Cardiac muscle cell (in vitro differentiated cells and primary cell): ENCODE measurements at regions not wholly inside any gene's neighbourhood (a gene's known extent, or its start where the extent isn't known, plus 50 kb on each side); places are given as distances from the start of the nearest gene placed in this dataset.

ENCODE experiments used
- DNase-seq, 2 donors: peaks; one replicate each; pipeline versions ENCODE4 v3.0.0 to v3.0.0-alpha.2; 2010 to 2017; ENCODE audit warnings: low read depth in 1 of 2, low spot score in 1 of 2
- H3K27ac ChIP-seq: fragments of 200-600 bp; sonication (generic); 2 replicates; pipeline ENCODE4 v1.5.1; 2016
- H3K27me3 ChIP-seq: fragments of 200-600 bp; sonication (generic); 2 replicates; pipeline ENCODE4 v1.6.0; 2016; ENCODE audit warnings: control low read depth
- H3K36me3 ChIP-seq: fragments of 200-600 bp; sonication (generic); 2 replicates; pipeline ENCODE4 v1.5.1; 2016; ENCODE audit warnings: control low read depth
- H3K4me1 ChIP-seq: fragments of 200-600 bp; sonication (generic); 2 replicates; pipeline ENCODE4 v1.8.1; 2017; ENCODE audit warnings: low read depth, mild to moderate bottlenecking, mixed run types
- H3K4me3 ChIP-seq: fragments of 200-600 bp; sonication (generic); 2 replicates; pipeline ENCODE4 v1.5.1; 2016; ENCODE audit warnings: mild to moderate bottlenecking
- H3K9me3 ChIP-seq: fragments of 200-600 bp; sonication (generic); 2 replicates; pipeline ENCODE4 v1.5.1; 2017; ENCODE audit warnings: low read depth, mild to moderate bottlenecking, control low read depth
- TF ChIP-seq, protein P1 (sequence below): IDR thresholded peaks from 2 replicates; pipeline ENCODE4 v1.5.1; 2012; ENCODE audit warnings: low read depth, mild to moderate bottlenecking, low read length

DNA sequence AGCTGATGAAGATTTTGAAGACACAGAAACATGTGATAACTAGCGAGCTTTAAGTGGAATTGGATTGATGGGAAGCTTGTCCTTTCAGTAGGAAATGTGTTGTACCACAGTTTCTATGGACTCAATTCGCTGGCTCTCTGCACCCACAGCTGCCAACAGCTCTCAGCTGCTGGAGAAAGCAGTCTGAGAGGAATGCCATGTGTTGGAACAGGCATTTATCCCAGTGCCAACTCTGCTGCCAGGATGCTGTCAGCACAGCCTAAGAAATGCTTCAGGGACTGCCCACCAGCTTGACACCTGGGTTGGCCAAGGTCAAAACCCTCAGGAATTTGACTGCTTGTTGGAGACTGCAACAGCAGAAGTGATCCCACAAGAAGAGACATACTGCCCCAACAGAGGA is 193.0 kb upstream of the THSD7B start:
- Histone ChIP-seq H3K4me3 (no peak overlapping the region), H3K27me3 (no peaks in the 10 kb centered on the region), H3K36me3 (no peaks in the 10 kb centered on the region), H3K27ac (no peak overlapping the region), H3K9me3 (no peaks in the 10 kb centered on the region), H3K4me1 (no peaks in the 10 kb centered on the region)
- no peak for DNase-seq
- TF ChIP-seq, protein P1, sequence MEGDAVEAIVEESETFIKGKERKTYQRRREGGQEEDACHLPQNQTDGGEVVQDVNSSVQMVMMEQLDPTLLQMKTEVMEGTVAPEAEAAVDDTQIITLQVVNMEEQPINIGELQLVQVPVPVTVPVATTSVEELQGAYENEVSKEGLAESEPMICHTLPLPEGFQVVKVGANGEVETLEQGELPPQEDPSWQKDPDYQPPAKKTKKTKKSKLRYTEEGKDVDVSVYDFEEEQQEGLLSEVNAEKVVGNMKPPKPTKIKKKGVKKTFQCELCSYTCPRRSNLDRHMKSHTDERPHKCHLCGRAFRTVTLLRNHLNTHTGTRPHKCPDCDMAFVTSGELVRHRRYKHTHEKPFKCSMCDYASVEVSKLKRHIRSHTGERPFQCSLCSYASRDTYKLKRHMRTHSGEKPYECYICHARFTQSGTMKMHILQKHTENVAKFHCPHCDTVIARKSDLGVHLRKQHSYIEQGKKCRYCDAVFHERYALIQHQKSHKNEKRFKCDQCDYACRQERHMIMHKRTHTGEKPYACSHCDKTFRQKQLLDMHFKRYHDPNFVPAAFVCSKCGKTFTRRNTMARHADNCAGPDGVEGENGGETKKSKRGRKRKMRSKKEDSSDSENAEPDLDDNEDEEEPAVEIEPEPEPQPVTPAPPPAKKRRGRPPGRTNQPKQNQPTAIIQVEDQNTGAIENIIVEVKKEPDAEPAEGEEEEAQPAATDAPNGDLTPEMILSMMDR = no peak

DNA sequence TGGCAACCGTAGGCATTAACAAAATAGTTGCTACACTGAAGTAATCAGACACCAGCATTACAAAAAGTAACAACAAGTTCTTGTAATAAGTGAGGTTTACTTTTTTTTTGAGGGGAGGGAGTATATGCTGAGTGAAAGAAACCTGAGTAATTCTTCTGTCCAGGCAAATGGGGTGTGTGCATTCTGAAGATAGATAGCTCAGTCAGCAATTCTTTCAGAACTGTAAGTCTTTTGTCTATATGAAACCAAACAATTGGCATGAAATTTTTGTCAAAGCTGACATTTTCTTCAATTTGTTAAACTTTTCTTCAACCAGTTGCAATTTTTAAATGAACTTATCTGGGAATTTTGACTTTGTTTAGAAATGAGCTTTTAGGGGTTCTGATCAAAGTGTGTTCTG is 208.1 kb upstream of the THSD7B start:
- Histone ChIP-seq H3K4me1 (no peaks in the 10 kb centered on the region), H3K9me3 (no peaks in the 10 kb centered on the region), H3K36me3 (no peaks in the 10 kb centered on the region), H3K27ac (no peak overlapping the region), H3K4me3 (no peak overlapping the region), H3K27me3 (peaks cover 3% of the 10 kb centered on the region)
- TF ChIP-seq, protein P1 = no peak
- DNase-seq = no peak

DNA sequence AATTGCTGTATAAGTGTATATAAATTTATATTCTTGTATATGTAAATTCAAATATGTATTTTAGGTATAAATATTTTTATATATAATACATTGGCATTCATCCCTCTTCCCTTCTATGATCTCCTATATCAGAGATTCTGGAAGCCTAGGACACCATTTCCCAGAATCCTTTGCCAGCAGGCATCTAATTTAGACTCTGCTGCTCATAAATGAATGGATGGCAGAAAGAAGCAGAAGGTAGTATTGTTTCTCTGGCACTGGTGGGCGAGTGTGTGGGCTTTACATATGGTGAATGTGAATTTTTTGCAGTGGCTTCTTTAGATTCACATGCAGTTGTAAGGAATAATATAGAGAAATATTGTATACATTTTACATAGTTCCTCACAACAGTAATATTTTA is 215.2 kb upstream of the THSD7B start:
- H3K36me3 ChIP-seq = no peaks in the 10 kb centered on the region
- TF ChIP-seq, protein P1 = no peak
- H3K27ac ChIP-seq = no peak overlapping the region
- no peaks in the 10 kb centered on the region for H3K9me3 ChIP-seq
- H3K27me3 ChIP-seq = no peaks in the 10 kb centered on the region
- no peak for DNase-seq
- no peak overlapping the region for H3K4me3 ChIP-seq
- no peaks in the 10 kb centered on the region for H3K4me1 ChIP-seq

DNA sequence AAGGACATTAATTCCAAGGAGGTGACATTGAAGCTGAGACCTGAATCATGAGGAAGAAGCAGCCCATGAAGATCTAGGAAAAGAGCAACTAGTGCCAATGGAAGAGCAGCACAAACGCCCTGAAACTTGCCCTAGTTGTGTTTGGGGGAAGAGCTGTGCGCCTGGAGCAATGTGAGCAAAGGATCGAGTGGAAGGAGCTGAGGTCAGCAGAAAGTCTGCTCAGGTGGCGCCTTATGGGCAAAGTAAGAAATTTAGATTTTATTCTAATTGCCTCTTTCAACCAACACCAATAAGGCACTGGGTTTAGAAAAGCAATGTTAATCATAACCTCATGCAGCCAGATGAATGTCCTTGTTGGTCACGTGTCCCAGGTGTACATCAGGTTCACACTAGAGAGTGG is 226.0 kb upstream of the THSD7B start:
- TF ChIP-seq, protein P1 = no peak

DNA sequence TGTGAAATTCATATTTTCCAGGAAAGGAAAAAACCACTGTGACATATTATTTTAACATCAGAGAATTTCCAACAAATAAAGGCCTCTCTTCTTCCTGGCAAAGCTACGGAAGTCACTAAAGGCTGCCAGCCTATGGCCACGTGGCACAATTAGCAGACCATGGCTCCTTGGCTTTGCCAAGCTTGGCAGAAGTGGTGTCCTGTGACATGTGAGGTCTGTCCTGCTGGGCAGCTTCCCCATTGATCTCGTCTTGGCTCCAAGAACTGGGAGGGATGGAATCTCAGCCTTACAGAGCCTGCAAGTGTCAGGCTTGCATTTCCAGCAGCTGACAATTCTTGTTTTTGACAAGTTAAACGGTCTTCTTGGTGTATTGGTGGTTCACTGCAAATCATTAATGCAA is 226.9 kb upstream of the THSD7B start:
- TF ChIP-seq, protein P1 = no peak
- DNase-seq = no peak
- Histone ChIP-seq H3K36me3 (no peaks in the 10 kb centered on the region), H3K9me3 (no peaks in the 10 kb centered on the region), H3K27ac (no peak overlapping the region), H3K4me3 (no peak overlapping the region), H3K4me1 (no peaks in the 10 kb centered on the region), H3K27me3 (no peaks in the 10 kb centered on the region)

More for the DNA sequence above, 226.0 kb upstream of the THSD7B start:
- no peaks in the 10 kb centered on the region for H3K9me3 ChIP-seq
- H3K27ac ChIP-seq = no peak overlapping the region
- no peaks in the 10 kb centered on the region for H3K27me3 ChIP-seq
- H3K36me3 ChIP-seq = no peaks in the 10 kb centered on the region
- no peak overlapping the region for H3K4me3 ChIP-seq
- no peaks in the 10 kb centered on the region for H3K4me1 ChIP-seq
- DNase-seq = no peak

DNA sequence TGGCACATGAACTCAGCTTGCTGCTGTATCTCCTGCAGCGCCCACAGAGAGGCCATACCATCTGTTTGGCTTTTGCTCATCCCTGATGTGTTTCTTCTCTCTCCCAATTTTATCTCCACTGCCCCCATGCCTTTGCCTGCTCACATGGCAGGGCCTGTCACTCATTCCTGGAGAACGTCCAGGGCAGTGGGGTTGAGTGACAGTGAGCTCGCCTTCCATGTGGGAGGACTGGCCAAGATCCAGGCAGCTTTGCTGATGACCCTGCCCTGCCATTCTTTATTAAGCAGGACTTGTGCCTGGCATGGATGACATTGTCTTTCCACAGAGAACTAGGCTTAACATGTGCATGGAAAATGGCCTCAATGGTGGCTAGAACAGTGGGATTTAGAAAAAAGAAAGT is 230.5 kb upstream of the THSD7B start:
- Histone ChIP-seq H3K9me3 (no peaks in the 10 kb centered on the region), H3K4me3 (no peak overlapping the region), H3K4me1 (no peaks in the 10 kb centered on the region), H3K27ac (no peak overlapping the region), H3K36me3 (no peaks in the 10 kb centered on the region), H3K27me3 (no peaks in the 10 kb centered on the region)
- DNase-seq = no peak
- TF ChIP-seq, protein P1 = no peak
